ENCODE measurements at regions not wholly inside any gene's neighbourhood (a gene's known extent, or its start where the extent isn't known, plus 50 kb on each side); places are given as distances from the start of the nearest gene placed in this dataset.

DNA sequence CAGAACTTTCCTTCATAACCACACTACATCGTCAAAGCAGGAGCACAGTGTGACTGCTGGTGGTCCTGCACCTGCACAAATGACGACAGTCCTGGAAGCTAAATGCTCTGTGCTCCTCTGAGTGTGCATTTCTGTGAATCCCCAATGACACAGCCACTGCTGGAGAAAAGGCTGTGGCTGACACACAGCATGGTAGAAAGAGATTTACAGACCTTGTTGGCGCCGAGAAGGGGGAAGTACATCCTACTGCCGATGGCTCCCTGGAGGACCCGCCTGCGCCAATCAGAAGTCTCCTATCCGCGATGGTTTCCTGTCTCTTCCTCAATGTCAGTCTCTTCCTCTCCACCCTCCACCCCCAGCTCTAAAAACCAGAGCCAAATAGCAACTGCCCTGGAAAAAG, 115.4 kb upstream of the RAB4A start:
- TF ChIP-seq ZNF274 (IDR thresholded peaks at IDR 0.05; ENCODE audit: low read depth, low read length) = no peak
- TF ChIP-seq YY1 (IDR thresholded peaks at IDR 0.05; ENCODE audit: insufficient read depth, insufficient read length) = no peak

All from NT2/D1 (cell line).